GM12878 (cell line): ENCODE measurements at regions not wholly inside any gene's neighbourhood (a gene's known extent, or its start where the extent isn't known, plus 50 kb on each side); places are given as distances from the start of the nearest gene placed in this dataset.

Experiments
- ATAC-seq: fragments of 200-7000 bp; cut with Tn5 transposase; 3 replicates; pipeline ENCODE4 v1.9.1; 2020; ENCODE audit warnings: mild to moderate bottlenecking, moderate library complexity
- BruUV-seq: library from RNA; stranded (reverse); fragments of 400-500 nt; replicated peaks from 2 replicates; lab custom pipeline; 2021; lab: Mats Ljungman, UMichigan
- CTCF ChIA-PET: fragments of 300-600 bp; sonication (Branson Sonifier 250); formaldehyde crosslinking; extraction: SDS; loops from one replicate; lab custom pipeline; 2021; ENCODE audit warnings: inconsistent platforms; lab: Yijun Ruan, JAX
- POLR2A ChIA-PET: fragments of 350-600 bp; formaldehyde crosslinking; extraction: SDS; loops from one replicate; lab custom pipeline; 2021; ENCODE audit warnings: inconsistent platforms; lab: Charles Lee
- RAD21 ChIA-PET: fragments of 300-600 bp; sonication (Branson Sonifier 250); formaldehyde crosslinking; loops from one replicate; lab custom pipeline; 2023; ENCODE audit warnings: antibody characterized with exemption; ENCODE audit not compliant: unreplicated experiment; lab: Charles Lee
- SMC1A ChIA-PET: fragments of 300-600 bp; sonication (Branson Sonifier 250); formaldehyde crosslinking; loops from one replicate; lab custom pipeline; 2023; ENCODE audit not compliant: unreplicated experiment, uncharacterized antibody; lab: Charles Lee
- DNase-seq: peaks from one replicate; pipeline ENCODE4 v3.0.0-alpha.2; 2011; ENCODE audit warnings: low read depth, low spot score
- FAIRE-seq: peaks from 3 replicates; lab custom pipeline; 2011; peaks lifted over from hg19 to GRCh38; lab: Jason Lieb, UNC
- H2AFZ ChIP-seq: 2 replicates; pipeline ENCODE4 v1.6.0; 2011; ENCODE audit warnings: low read depth, low read length, control low read depth; ENCODE audit not compliant: control insufficient read depth
- H3K27ac ChIP-seq: 2 replicates; pipeline ENCODE4 v1.5.1; 2011; ENCODE audit warnings: control low read depth; ENCODE audit not compliant: control insufficient read depth, insufficient read depth
- H3K27me3 ChIP-seq, 2 experiments: replicated peaks in 1 of 2; 2 replicates each; pipeline versions ENCODE4 v1.6.0 to v1.6.1; 2011; ENCODE audit warnings: low read length in 1 of 2; ENCODE audit not compliant: control insufficient read depth in 2 of 2, insufficient read depth in 2 of 2
- H3K36me3 ChIP-seq, 2 experiments: 2 replicates each; pipeline ENCODE4 v1.5.1; 2011; ENCODE audit warnings: low read length in 1 of 2; ENCODE audit not compliant: control insufficient read depth in 2 of 2, insufficient read depth in 2 of 2
- H3K4me1 ChIP-seq: 2 replicates; pipeline ENCODE4 v1.6.1; 2011; ENCODE audit warnings: mild to moderate bottlenecking, low read length, moderate library complexity, mixed read lengths; ENCODE audit not compliant: control insufficient read depth, insufficient read depth
- H3K4me2 ChIP-seq: 2 replicates; pipeline ENCODE4 v1.6.0; 2011; ENCODE audit warnings: control low read depth; ENCODE audit not compliant: control insufficient read depth, insufficient read depth
- H3K4me3 ChIP-seq: fragments of 200-600 bp; sonication (generic); 2 replicates; pipeline ENCODE4 v1.5.1; 2016
- H3K79me2 ChIP-seq: 2 replicates; pipeline ENCODE4 v1.6.0; 2011; ENCODE audit warnings: low read length; ENCODE audit not compliant: control insufficient read depth, insufficient read depth
- H3K9ac ChIP-seq: 2 replicates; pipeline ENCODE4 v1.8.0; 2011; ENCODE audit warnings: low read length, control low read depth, mixed read lengths; ENCODE audit not compliant: control insufficient read depth, insufficient read depth
- H3K9me3 ChIP-seq: replicated peaks from 3 replicates; pipeline ENCODE4 v1.5.1; 2011; ENCODE audit warnings: mild to moderate bottlenecking, low read length; ENCODE audit not compliant: control insufficient read depth, insufficient read depth
- H4K20me1 ChIP-seq: 2 replicates; pipeline ENCODE4 v1.6.0; 2011; ENCODE audit not compliant: control insufficient read depth, insufficient read depth
- ASH2L ChIP-seq: fragments of 300-600, 200-600 bp; sonication (generic); IDR thresholded peaks from 2 replicates; pipeline ENCODE4 v1.6.1; 2017; ENCODE audit warnings: low read depth, mild to moderate bottlenecking, borderline replicate concordance
- ATF2 ChIP-seq: IDR thresholded peaks from 2 replicates; pipeline ENCODE4 v1.6.1; 2012; ENCODE audit warnings: low read length, inconsistent platforms
- BACH1 ChIP-seq: fragments of 450-650 bp; IDR thresholded peaks from 2 replicates; pipeline ENCODE4 v1.6.1; 2017; ENCODE audit warnings: mild to moderate bottlenecking, borderline replicate concordance
- KAT2A ChIP-seq: conservative IDR thresholded peaks from 2 replicates; pipeline ENCODE4 v1.6.1; 2011; ENCODE audit warnings: low read depth, low read length; ENCODE audit not compliant: control insufficient read depth
- KDM1A ChIP-seq: fragments of 200-600 bp; sonication (generic); IDR thresholded peaks from 2 replicates; pipeline ENCODE4 v1.6.1; 2016; ENCODE audit warnings: borderline replicate concordance
- NFYB ChIP-seq: IDR thresholded peaks from 2 replicates; pipeline ENCODE4 v1.6.1; 2011; ENCODE audit warnings: low read depth, mild to moderate bottlenecking, low read length, improper control_type of control experiment, moderate library complexity; ENCODE audit not compliant: insufficient read depth
- NR2F1 ChIP-seq: fragments of 450-650 bp; conservative IDR thresholded peaks from 2 replicates; pipeline ENCODE4 v1.6.1; 2017; ENCODE audit warnings: mild to moderate bottlenecking
- POU2F2 ChIP-seq: IDR thresholded peaks from 3 replicates; pipeline ENCODE4 v1.6.1; 2011; ENCODE audit warnings: low read depth, mild to moderate bottlenecking, low read length, borderline replicate concordance
- RCOR1 ChIP-seq: conservative IDR thresholded peaks from 2 replicates; pipeline ENCODE4 v1.6.1; 2012; ENCODE audit warnings: low read depth, low read length, improper control_type of control experiment
- RELA ChIP-seq: fragments of 450-650 bp; IDR thresholded peaks from 2 replicates; pipeline ENCODE4 v1.8.0; 2014; ENCODE audit warnings: borderline replicate concordance; ENCODE audit not compliant: partially characterized antibody
- RELB ChIP-seq: fragments of 450-650 bp; IDR thresholded peaks from 2 replicates; pipeline ENCODE4 v1.6.1; 2017; ENCODE audit warnings: low read depth, mild to moderate bottlenecking, moderate library complexity
- SP1 ChIP-seq: IDR thresholded peaks from one replicate; pipeline ENCODE4 v1.6.1; 2011; ENCODE audit warnings: low read depth, low read length
- SREBF2 ChIP-seq: IDR thresholded peaks from 2 replicates; pipeline ENCODE4 v1.6.1; 2012; ENCODE audit warnings: mild to moderate bottlenecking, low read length
- WRNIP1 ChIP-seq: IDR thresholded peaks from 2 replicates; pipeline ENCODE4 v1.6.1; 2011; ENCODE audit warnings: low read depth, low read length, improper control_type of control experiment, borderline replicate concordance
- ZNF24 ChIP-seq: fragments of 450-650 bp; IDR thresholded peaks from 2 replicates; pipeline ENCODE4 v1.6.1; 2017; ENCODE audit warnings: antibody characterized with exemption, mild to moderate bottlenecking
- WGBS: methylation state at CpG from one replicate; pipeline ENCODE4 v1.1.6; 2016; ENCODE audit warnings: low lambda C conversion rate; ENCODE audit not compliant: insufficient replicate concordance, insufficient coverage; ENCODE audit errors: missing lambda C conversion rate; 5-methylcytosine and 5-hydroxymethylcytosine counted together
- in situ Hi-C: fragments of 300-500 bp; cut with MboI; formaldehyde crosslinking; loops from 9 replicates; pipeline ENCODE4 v1.14.3; 2018; ENCODE audit warnings: mixed read lengths
- intact Hi-C: fragments of 100-400 bp; cut with micrococcal nuclease; formaldehyde crosslinking; loops from one replicate; pipeline ENCODE4 v1.14.2; 2022; ENCODE audit not compliant: unreplicated experiment
- TF ChIP-seq, protein P1 (sequence below): IDR thresholded peaks from 2 replicates; pipeline ENCODE4 v1.6.1; 2011; ENCODE audit warnings: mild to moderate bottlenecking, low read depth, low read length, moderate library complexity; ENCODE audit not compliant: insufficient replicate concordance
- TF ChIP-seq, protein P2 (sequence below): fragments of 450-650 bp; IDR thresholded peaks from 2 replicates; pipeline ENCODE4 v1.6.1; 2016; ENCODE audit warnings: mild to moderate bottlenecking
- TF ChIP-seq, protein P3 (sequence below): fragments of 450-650 bp; IDR thresholded peaks from 2 replicates; pipeline ENCODE4 v1.6.1; 2016; ENCODE audit warnings: mild to moderate bottlenecking

GRCh38 chr18:71942433-71942832, 601.7 kb downstream of the CBLN2 start:
- no peak for ATAC-seq
- Histone ChIP-seq H3K4me3 (no peak overlapping the region), H3K9ac (no peak overlapping the region), H3K9me3 (no peaks in the 10 kb centered on the region), H3K27me3 (no peaks in the 10 kb centered on the region), H3K79me2 (no peaks in the 10 kb centered on the region), H2AFZ (no peak overlapping the region), H3K27ac (no peak overlapping the region), H4K20me1 (no peaks in the 10 kb centered on the region), H3K4me1 (no peaks in the 10 kb centered on the region), H3K36me3 (no peaks in the 10 kb centered on the region), H3K4me2 (no peak overlapping the region)
- no TSS peak for BruUV-seq
- TF ChIP-seq RELB (no peak), BACH1 (no peak), SP1 (no peak), ASH2L (no peak), ZNF24 (no peak), NFYB (no peak), ATF2 (no peak), POU2F2 (no peak), KAT2A (no peak), SREBF2 (no peak), NR2F1 (no peak), KDM1A (no peak), RELA (no peak), WRNIP1 (no peak), RCOR1 (no peak)
- TF ChIP-seq, protein P1, sequence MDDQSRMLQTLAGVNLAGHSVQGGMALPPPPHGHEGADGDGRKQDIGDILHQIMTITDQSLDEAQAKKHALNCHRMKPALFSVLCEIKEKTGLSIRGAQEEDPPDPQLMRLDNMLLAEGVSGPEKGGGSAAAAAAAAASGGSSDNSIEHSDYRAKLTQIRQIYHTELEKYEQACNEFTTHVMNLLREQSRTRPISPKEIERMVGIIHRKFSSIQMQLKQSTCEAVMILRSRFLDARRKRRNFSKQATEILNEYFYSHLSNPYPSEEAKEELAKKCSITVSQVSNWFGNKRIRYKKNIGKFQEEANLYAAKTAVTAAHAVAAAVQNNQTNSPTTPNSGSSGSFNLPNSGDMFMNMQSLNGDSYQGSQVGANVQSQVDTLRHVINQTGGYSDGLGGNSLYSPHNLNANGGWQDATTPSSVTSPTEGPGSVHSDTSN: no peak
- TF ChIP-seq, protein P2, sequence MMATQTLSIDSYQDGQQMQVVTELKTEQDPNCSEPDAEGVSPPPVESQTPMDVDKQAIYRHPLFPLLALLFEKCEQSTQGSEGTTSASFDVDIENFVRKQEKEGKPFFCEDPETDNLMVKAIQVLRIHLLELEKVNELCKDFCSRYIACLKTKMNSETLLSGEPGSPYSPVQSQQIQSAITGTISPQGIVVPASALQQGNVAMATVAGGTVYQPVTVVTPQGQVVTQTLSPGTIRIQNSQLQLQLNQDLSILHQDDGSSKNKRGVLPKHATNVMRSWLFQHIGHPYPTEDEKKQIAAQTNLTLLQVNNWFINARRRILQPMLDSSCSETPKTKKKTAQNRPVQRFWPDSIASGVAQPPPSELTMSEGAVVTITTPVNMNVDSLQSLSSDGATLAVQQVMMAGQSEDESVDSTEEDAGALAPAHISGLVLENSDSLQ: no peak
- TF ChIP-seq, protein P3, sequence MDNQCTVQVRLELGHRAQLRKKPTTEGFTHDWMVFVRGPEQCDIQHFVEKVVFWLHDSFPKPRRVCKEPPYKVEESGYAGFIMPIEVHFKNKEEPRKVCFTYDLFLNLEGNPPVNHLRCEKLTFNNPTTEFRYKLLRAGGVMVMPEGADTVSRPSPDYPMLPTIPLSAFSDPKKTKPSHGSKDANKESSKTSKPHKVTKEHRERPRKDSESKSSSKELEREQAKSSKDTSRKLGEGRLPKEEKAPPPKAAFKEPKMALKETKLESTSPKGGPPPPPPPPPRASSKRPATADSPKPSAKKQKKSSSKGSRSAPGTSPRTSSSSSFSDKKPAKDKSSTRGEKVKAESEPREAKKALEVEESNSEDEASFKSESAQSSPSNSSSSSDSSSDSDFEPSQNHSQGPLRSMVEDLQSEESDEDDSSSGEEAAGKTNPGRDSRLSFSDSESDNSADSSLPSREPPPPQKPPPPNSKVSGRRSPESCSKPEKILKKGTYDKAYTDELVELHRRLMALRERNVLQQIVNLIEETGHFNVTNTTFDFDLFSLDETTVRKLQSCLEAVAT: no peak
- RAD21 ChIA-PET: no interaction called here
- SMC1A ChIA-PET: no interaction called here
- no peak for FAIRE-seq
- no peak for DNase-seq
- POLR2A ChIA-PET: no interaction called here
- WGBS: 0% methylated on average over 1 of the region's 1 CpG
- intact Hi-C loops (no loop called here), in situ Hi-C loops (no loop called here)
- CTCF ChIA-PET: no interaction called here
